HCEC 1CT (cell line): ENCODE measurements at regions not wholly inside any gene's neighbourhood (a gene's known extent, or its start where the extent isn't known, plus 50 kb on each side); places are given as distances from the start of the nearest gene placed in this dataset.
A peak's percentile ranks its signal among the peaks of the same experiment; 100 is the strongest.
"Not testable (repeated sequence)": the region's sequence is repeated elsewhere in the genome, so short reads cannot be mapped to it uniquely, and the experiment has no call there.

Experiments used
- DNase-seq: peaks from one replicate; pipeline ENCODE4 v3.0.0-alpha.2; 2017

GRCh38 chr14:103232031-103232808 is 101.8 kb upstream of the EIF5 start:
- DNase-seq, result no peak

DNA sequence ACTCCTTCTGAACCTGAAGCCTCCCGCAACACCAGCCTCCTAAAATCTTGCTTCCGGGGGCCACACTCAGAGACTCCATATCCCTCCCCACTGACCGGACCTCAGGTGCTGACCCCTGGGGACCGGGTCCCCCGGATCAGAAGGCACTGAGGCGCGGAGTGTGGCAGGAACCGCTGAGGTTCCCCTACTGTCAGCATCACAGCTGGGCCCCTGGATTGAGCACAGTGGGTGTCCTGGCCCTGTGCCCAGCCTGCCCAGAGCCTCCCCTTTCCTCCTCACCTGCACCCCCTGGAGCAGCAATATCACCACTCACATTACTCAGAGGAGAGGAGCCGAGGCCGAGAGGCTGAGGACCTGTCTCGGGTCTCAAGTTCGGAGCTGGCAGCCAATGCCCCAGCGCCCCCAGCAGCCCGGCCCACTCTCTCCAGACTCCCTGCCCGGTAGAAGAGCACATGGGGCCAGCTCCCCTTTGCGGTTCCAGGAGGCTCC is 101.2 kb upstream of the EIF5 start:
- no peak for DNase-seq

DNA sequence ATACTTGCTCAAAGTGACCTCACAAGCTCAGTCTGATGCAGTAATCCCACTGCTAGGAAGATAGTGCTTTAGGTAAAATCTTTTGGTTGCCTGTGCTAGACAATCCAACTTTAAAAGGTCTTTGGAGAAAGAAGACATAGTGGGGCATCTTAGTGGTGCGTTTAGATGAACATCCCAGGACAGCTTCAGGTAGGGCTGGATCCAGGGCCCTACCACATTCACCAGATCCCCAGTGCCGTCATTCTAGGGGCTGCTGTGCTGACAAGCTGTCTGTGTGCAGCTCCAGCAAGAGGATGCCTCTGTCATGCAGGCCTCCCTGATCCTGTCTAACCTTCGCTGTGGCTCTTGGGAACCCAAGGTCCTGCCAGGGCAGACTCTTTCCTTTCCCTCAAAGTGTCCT is 100.7 kb upstream of the EIF5 start:
- no peak for DNase-seq

DNA sequence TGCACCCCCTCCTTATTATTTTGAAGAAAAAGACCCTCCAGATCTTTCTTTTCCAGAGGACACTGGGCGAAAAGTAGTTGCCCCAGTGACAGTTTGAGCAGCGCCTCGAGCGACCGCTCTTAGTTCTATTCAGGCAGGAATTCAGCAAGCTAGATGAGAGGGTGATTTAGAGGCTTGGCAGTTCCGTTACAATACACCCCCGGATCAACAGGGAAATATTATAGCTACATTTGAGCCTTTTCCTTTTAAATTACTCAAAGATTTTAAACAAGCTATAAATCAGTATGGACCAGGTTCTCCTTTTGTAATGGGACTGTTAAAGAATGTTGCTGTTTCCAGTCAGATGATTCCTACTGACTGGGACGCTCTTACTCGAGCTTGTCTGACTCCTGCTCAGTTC is 99.2 kb upstream of the EIF5 start:
- DNase-seq, result not testable (repeated sequence)

- DNase-seq, result not testable (repeated sequence)
These were observed 98.5 kb upstream of the EIF5 start for GRCh38 chr14:103235506-103235905.

GRCh38 chr14:103239751-103240150 is 94.3 kb upstream of the EIF5 start:
- DNase-seq, result no peak

DNA sequence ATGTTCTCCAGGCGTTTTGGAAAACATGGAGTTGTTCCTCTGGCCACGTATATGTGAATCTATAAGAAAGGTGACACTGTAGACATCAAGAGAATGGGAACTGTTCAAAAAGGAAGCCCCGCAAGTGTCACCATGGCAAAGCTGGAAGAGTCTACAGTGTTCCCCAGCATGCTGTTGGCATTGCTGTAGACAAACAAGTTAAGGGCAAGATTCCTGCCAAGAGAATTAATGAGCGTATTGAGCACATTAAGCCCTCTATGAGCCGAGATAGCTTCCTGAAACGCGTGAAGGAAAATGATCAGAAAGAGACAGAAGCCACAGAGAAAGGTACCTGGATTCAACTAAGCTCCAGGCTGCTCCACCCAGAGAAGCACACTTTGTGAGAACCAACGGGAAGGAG is 92.5 kb upstream of the EIF5 start:
- no peak for DNase-seq

- no peak for DNase-seq
These were observed 90.0 kb upstream of the EIF5 start for GRCh38 chr14:103243764-103244737.

- DNase-seq, result peak; percentile 63
These were observed 88.4 kb upstream of the EIF5 start for GRCh38 chr14:103245624-103246031.

DNA sequence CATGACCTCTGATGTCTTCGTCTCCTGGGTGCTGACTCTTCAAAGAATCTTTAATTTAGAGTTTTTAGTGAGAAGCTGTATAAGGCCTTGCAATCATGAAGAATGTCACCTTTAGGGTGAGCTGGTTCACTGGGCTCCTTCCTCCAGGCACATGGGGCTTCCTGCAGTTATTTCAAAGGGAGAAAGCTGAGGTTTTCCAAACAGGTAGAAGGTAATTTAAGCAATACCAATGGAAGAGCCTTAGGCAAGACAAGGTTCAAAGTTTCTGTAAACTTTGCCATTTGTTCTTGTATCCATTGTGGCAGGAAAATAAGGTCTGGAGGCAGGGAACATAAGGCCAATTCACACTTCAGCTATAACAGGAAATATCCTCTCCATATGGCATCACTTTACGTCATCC is 88.0 kb upstream of the EIF5 start:
- no peak for DNase-seq

DNA sequence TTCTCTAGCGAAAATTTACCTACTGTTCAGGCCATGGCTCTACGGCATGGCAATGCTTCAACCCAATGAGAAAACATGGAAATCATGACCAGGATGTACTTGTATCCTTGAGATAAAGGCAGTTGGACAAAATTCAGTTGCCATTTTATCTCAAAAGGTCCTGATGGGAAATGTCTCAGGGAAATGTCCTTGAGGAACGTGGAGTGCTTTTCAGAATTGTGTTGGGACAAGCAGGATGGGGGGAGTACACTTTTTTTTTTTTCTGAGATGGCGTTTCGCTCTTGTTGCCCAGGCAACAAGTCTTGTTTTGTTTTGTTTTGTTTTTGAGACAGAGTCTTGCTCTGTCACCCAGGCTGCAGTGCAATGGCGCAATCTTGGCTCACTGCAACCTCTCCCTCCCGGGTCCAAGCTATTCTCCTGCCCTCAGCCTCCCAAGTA is 86.8 kb upstream of the EIF5 start:
- DNase-seq, result no peak

- no peak for DNase-seq
These were observed 83.9 kb upstream of the EIF5 start for GRCh38 chr14:103250181-103250580.

DNA sequence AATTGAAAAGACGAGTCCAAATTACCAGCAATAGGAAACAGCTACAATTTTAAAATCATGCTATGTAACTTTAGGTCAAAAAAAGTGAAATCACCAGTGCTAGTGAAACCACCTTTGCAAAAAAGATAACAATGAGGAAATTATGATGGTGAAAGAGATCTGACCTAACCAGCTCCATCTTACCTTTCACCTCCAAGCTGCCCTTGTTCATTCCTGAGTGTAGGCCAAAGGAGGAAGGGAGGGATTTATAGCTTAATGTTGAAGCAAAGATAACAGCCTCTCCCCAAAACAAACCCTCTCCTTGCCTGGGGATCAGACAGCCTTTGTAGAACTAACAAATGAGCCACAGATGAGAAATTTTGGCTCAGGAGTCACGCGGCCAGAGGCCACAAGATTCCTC is 83.2 kb upstream of the EIF5 start:
- DNase-seq, result no peak

GRCh38 chr14:103255555-103255954 is 78.5 kb upstream of the EIF5 start:
- DNase-seq, result no peak

DNA sequence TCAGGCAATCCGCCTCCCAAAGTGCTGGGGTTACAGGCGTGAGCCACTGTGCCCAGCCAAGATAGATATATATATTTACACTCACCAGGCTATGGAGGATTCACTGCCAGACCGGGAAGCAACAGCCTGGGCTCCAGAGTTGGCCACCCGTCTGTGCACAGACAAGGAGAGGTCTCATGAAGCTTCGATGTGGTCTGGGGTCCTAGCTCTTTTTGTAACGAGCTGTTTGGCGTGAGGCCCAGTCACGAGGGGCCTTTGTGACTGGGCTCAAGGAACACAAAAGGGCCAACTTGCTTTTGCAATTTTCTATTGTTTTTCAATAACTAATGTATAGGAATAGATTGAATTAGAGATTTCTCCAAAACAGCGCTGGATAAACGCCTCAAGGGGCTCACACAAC is 77.6 kb upstream of the EIF5 start:
- no peak for DNase-seq

GRCh38 chr14:103257211-103257962 is 76.7 kb upstream of the EIF5 start:
- DNase-seq, result peak; percentile 25

GRCh38 chr14:103258211-103258610 is 75.8 kb upstream of the EIF5 start:
- DNase-seq, result no peak

DNA sequence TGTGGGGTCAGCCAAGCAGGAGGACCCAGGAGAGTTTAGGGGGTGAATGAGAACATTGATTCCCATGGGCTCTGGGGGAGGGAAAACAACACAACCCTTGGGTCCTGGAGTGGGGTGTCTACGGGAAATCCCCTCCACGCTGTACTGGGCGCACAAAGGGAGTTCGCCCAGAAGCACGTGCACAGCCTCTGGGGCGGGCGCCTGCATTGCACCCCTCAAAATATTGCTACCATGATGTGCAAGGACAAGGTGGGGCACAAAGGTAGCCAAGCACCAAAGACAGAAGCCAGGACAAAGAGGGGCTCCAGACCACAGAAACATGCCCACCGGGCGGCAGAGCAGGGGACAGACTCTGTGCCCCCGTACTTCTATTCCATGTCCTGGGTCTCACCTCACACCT is 74.9 kb upstream of the EIF5 start:
- DNase-seq, result no peak

DNA sequence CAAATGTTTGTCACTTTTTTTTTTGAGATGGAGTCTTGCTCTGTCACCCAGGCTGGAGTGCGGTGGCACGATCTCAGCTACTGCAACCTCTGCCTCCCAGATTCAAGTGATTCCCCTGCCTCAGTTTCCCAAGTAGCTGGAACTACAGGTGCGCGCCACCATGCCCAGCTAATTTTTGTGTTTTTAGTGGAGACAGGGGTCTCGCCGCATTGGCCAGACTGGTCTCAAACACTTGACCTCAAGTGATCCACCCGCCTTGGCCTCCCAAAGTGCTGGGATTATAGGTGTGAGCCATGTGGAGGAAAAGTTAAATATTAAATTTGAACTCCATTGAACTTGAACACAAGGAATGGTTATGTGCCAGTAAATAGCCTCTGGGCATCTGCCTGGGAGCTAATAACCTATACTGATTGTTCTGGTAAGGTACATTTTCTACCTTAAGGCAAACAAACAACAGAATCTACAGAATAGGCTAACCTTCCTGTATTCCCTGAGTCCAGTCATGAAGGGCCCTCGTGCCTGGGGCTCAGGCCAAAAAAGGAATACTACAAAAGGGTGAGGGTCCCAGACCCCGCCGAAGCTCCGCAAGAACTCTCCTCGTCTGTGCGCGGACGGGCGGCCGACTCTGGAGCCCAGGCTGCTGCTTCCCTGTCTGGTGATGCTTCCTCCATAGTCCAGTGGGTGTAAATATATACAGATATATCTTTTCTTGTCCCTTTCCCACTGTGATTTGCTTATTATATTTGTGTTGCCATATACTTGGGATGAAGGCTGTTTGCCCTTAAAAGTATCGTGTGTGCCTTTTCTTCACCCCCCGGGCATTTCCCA is 74.0 kb upstream of the EIF5 start:
- no peak for DNase-seq

DNA sequence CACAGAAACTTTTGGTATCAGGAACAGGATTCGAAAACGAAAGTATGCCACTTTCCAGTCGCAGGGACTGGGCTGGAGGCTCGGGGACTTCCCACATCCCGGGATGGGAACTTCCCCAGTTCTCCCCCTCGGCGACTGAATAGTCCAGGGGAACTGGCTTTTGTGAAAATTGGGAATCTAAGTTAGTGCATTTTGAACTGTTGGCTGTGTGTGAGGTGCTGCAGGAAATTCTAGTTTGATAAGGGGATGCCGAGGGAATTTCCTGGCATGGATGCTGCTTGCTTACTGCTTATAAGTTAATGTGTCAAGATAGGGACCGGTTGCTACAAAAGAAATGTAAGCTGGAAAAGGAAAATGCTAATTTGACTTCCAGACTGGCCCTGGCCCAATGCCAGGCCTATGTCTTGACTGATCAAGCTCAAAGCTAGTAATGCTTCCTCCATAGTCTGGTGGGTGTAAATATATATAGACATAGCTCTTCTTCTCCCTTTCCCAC is 73.4 kb upstream of the EIF5 start:
- DNase-seq, result peak; percentile 17

GRCh38 chr14:103267226-103267910 is 66.7 kb upstream of the EIF5 start:
- no peak for DNase-seq
